ENCODE measurements at regions not wholly inside any gene's neighbourhood (a gene's known extent, or its start where the extent isn't known, plus 50 kb on each side); places are given as distances from the start of the nearest gene placed in this dataset.
"Not testable (repeated sequence)": the region's sequence is repeated elsewhere in the genome, so short reads cannot be mapped to it uniquely, and the experiment has no call there.

GRCh38 chr10:43922335-43923280 lies 273.9 kb upstream of the ZNF32 start:
- peaks cover 0 to 5% (median 0%) of the 10 kb centered on the region in 8 donors for H3K9me3 ChIP-seq
- peaks cover 0 to 5% (median 0%) of the 10 kb centered on the region in 7 donors for H3K27me3 ChIP-seq (replicated peaks in 1 of 7)
- intact Hi-C loops (cut with DNase I; ENCODE audit: low total_unique reads), result no loop called here
- TF ChIP-seq, protein P1, sequence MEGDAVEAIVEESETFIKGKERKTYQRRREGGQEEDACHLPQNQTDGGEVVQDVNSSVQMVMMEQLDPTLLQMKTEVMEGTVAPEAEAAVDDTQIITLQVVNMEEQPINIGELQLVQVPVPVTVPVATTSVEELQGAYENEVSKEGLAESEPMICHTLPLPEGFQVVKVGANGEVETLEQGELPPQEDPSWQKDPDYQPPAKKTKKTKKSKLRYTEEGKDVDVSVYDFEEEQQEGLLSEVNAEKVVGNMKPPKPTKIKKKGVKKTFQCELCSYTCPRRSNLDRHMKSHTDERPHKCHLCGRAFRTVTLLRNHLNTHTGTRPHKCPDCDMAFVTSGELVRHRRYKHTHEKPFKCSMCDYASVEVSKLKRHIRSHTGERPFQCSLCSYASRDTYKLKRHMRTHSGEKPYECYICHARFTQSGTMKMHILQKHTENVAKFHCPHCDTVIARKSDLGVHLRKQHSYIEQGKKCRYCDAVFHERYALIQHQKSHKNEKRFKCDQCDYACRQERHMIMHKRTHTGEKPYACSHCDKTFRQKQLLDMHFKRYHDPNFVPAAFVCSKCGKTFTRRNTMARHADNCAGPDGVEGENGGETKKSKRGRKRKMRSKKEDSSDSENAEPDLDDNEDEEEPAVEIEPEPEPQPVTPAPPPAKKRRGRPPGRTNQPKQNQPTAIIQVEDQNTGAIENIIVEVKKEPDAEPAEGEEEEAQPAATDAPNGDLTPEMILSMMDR (IDR thresholded peaks at IDR 0.05 in 8 of 11, conservative IDR thresholded peaks at IDR 0.05 in 3 of 11), result peak in 2 of 11 experiments; percentile 8 to 13
- no peak for TF ChIP-seq POLR2A (IDR thresholded peaks at IDR 0.05)
- no peak for DNase-seq
- H3K36me3 ChIP-seq, result no peaks in the 10 kb centered on the region
- peaks cover 0 to 4% (median 0%) of the 10 kb centered on the region in 6 donors for H3K4me1 ChIP-seq
- WGBS, 5 donors, result 52 to 68% (median 58%) methylated on average over 9 of the region's 9 CpGs
- no peak overlapping the region for H3K27ac ChIP-seq
- no peak overlapping the region for H3K4me3 ChIP-seq

DNA sequence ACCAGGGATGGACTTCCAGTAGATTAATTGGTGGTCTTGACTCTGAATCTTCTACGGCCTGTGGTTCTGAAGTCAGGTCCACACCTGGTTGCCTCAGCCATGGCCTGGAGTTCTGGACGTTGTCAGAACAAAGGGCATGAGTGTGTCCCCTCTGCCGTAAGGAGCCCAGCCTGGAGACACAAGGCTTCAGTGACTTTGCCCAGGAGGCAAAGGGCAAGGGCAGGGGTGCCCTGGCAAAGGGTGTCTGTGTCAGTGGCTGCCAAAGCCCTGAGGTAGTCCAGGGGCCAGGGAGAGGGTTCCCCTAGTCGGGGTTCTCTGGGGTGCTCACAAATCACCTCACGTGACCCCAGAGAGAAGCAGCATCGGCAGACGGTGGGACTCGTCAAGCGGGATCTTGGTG lies 273.2 kb upstream of the ZNF32 start:
- Histone ChIP-seq H3K27ac (no peak overlapping the region), H3K4me1 (peaks cover 0 to 4% (median 0%) of the 10 kb centered on the region in 6 donors), H3K27me3 (replicated peaks in 1 of 7) (peaks cover 0 to 5% (median 0%) of the 10 kb centered on the region in 7 donors), H3K4me3 (no peak overlapping the region), H3K36me3 (no peaks in the 10 kb centered on the region), H3K9me3 (peaks cover 0 to 5% (median 0%) of the 10 kb centered on the region in 8 donors)
- WGBS, 5 donors, result 81 to 90% (median 84%) methylated on average over 9 of the region's 9 CpGs
- no peak for DNase-seq
- TF ChIP-seq, protein P1 (IDR thresholded peaks at IDR 0.05 in 8 of 11, conservative IDR thresholded peaks at IDR 0.05 in 3 of 11), result no peak
- TF ChIP-seq POLR2A (IDR thresholded peaks at IDR 0.05) (no peak), POLR2AphosphoS5 (IDR thresholded peaks at IDR 0.05) (no peak)
- intact Hi-C loops (cut with DNase I; ENCODE audit: low total_unique reads), result no loop called here

DNA sequence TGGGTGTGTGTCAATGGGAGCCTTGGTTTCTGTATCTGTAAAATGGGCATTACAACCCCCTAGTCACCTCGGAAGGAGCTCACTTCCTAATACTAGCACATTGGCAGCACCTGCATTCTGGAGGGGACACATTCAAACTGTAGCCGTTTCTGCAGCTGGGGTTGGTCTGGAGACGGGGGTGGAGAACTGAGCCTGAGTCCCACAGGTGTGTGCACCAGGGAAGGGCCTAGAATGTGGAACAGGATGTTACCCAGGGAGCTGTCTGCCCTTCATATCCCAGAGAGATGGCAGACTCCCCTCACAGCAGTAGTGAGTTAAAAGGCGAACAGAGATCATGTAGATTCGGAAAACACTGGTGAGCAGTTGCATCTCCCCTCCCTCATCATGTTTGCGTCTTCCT lies 272.8 kb upstream of the ZNF32 start:
- Histone ChIP-seq H3K4me3 (no peak overlapping the region), H3K4me1 (peaks cover 0 to 4% (median 0%) of the 10 kb centered on the region in 6 donors), H3K27ac (no peak overlapping the region), H3K36me3 (no peaks in the 10 kb centered on the region), H3K9me3 (peaks cover 0 to 5% (median 0%) of the 10 kb centered on the region in 8 donors), H3K27me3 (replicated peaks in 1 of 7) (peaks cover 0 to 5% (median 0%) of the 10 kb centered on the region in 7 donors)
- WGBS, 5 donors, result 79 to 95% (median 93%) methylated on average over 6 of the region's 6 CpGs
- intact Hi-C loops (cut with DNase I; ENCODE audit: low total_unique reads), result no loop called here
- DNase-seq, result no peak
- TF ChIP-seq POLR2A (IDR thresholded peaks at IDR 0.05) (no peak), POLR2AphosphoS5 (IDR thresholded peaks at IDR 0.05) (no peak)
- TF ChIP-seq, protein P1 (IDR thresholded peaks at IDR 0.05 in 8 of 11, conservative IDR thresholded peaks at IDR 0.05 in 3 of 11), result no peak

DNA sequence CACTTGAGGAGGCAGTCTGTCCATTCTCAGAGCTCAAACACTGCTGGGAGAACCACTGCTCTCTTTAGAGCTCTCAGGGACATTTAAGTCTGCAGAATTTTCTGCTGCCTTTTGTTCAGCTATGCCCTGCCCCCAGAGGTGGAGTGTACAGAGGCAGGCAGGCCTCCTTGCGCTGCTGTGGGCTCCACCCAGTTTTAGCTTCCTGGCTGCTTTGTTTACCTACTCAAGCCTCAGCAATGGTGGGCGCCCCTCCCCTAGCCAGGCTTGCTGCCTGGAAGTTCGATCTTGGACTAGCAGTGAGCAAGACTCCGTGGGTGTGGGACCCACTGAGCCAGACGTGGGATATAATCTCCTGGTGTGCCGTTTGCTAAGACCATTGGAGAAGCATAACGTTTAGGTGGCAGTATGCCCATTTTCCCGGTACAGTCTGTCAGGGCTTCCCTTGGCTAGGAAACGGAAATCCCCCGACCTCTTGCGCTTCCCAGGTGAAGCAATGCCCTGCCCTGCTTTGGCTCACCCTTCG lies 271.6 kb upstream of the ZNF32 start:
- 74 to 92% (median 79%) methylated on average over 7 to 12 of the region's 12 CpGs for WGBS, 5 donors

More for the DNA sequence above, 271.6 kb upstream of the ZNF32 start:
- H3K4me3 ChIP-seq; H3K9me3 ChIP-seq; H3K27ac ChIP-seq; H3K27me3 ChIP-seq (replicated peaks in 1 of 7); H3K36me3 ChIP-seq; intact Hi-C loops (cut with DNase I; ENCODE audit: low total_unique reads); H3K4me1 ChIP-seq; DNase-seq: not testable (repeated sequence)
